ENCODE measurements at regions not wholly inside any gene's neighbourhood (a gene's known extent, or its start where the extent isn't known, plus 50 kb on each side); places are given as distances from the start of the nearest gene placed in this dataset.

DNA sequence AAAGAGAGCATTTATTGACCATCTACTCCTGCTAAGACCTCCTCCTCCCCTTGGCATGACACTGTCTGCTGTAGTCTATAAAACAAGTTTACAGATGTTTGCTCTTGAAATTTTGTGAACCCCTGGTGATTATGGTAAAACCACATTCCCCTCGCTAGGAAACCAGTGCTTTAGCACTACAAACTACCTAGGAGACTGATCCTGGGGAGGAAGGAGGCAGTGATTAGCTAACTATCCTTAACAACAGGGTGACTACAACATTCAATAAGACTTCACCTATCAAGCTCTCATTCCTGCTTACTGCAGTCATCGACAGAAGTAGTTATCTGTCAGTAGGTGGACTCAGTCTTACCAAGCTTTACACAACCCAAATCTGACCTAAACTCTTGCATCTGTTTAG is 371.3 kb downstream of the TUSC7 start:
- TF ChIP-seq POLR2A (IDR thresholded peaks at IDR 0.05) = no peak
- TF ChIP-seq, protein P1, sequence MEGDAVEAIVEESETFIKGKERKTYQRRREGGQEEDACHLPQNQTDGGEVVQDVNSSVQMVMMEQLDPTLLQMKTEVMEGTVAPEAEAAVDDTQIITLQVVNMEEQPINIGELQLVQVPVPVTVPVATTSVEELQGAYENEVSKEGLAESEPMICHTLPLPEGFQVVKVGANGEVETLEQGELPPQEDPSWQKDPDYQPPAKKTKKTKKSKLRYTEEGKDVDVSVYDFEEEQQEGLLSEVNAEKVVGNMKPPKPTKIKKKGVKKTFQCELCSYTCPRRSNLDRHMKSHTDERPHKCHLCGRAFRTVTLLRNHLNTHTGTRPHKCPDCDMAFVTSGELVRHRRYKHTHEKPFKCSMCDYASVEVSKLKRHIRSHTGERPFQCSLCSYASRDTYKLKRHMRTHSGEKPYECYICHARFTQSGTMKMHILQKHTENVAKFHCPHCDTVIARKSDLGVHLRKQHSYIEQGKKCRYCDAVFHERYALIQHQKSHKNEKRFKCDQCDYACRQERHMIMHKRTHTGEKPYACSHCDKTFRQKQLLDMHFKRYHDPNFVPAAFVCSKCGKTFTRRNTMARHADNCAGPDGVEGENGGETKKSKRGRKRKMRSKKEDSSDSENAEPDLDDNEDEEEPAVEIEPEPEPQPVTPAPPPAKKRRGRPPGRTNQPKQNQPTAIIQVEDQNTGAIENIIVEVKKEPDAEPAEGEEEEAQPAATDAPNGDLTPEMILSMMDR (IDR thresholded peaks at IDR 0.05) = no peak
